GM18519 (cell line): ENCODE measurements at regions not wholly inside any gene's neighbourhood (a gene's known extent, or its start where the extent isn't known, plus 50 kb on each side); places are given as distances from the start of the nearest gene placed in this dataset.

Source experiments
- ATAC-seq: cut with Tn5 transposase; IDR thresholded peaks from one replicate; pipeline ENCODE4 v1.9.1; 2021; ENCODE audit warnings: mild to moderate bottlenecking, moderate library complexity; ENCODE audit not compliant: unreplicated experiment, low FRiP score

DNA sequence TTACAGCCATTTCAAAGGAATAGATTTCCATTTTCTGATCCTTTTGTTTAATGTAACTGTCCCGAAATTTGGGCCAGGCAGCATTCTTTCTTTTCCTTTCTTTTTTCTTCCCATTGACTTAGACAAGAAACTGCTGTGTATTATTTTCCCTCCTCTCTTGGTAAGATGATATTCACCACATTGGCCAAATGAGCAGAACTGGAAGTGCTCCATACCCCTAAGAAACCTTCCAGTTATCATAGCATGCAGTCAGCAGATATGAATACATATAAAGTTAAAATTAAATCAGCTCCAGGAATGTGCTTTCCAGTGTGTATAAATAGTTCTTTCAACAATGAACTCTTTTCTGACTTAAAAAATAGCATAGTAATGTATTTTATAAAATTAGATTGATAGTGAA lies 168.5 kb upstream of the GAS1 start:
- no peak for ATAC-seq

DNA sequence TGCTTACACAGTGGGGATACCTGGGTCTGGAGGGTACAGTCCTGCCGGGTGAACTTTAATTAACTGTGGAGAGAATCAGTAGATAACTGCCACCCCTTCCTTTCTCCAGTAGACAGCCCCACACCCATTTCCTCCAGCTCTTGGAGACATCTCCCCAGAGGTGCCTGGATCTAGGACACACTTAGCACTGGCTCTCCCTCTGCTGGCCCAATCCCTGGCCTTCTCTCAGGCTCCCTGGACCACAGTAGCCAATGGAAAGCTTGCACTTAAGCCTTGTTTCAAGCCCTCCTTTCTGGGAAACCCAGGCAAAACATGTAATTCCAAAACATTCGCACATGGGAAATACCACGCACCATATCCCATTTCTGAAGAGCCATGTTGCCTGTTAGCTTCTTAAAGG lies 169.2 kb upstream of the GAS1 start:
- ATAC-seq, result no peak

DNA sequence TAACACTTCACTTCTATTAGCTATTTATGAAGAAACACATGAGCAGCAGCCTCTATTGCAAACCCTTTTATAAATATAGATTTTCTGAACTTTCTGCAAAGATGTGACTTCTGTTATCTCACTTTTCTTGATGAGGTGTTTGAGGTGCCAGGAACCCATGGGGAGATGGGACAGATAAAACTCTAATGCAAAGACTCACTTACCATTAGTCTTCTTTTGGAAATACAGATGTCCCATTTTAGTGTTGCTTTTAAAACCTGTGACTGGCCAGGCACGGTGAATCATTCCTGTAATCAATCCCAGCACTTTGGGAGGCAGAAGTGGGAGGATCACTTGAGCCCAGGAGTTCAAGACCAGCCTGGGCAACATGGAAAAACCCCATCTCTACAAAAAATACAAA lies 171.3 kb upstream of the GAS1 start:
- no peak for ATAC-seq

DNA sequence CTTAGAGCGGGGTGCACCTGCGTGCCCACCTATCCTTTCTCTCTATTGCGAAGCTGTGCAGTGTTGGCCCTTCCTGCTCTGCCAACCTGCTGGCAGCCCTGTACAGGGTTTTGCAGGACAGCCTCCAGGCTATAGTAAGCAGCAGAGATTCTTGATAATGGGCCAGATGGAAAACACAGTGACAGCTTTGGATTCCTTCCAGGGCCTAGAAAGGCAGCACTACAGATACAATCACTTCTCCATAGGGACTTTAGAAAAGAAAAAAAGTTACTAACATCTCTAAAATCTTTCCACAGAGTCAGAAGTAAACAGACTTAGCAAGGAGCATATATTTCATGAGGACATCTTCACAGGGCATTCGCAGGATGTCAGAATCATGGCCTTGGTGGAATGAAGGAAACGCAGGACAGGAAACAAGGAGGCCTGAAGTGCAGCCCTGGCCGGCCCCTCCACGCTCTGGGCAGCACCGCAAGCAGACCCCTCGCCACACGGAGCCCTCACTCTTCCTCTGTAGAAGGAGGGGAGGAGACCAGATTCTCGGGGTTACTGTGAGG lies 172.1 kb upstream of the GAS1 start:
- no peak for ATAC-seq

DNA sequence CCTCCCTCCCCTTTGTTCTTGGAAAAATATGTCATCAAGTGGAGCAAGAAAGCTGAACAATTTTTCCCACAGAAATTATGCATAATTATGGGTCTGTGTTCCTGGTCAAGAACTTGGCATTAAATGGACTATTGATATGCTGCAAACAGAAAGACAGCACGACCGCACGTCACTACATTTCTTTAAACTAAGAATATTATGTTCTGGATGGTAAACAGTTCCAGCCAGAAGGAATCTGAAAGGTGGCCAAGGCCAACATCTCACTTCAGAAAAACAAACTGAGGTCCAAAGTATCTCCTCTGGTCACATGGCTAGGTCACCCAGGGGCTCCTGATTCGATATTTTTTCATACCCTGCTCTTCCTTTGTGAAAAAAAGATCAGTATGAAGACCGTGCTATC lies 173.3 kb upstream of the GAS1 start:
- ATAC-seq, result no peak

DNA sequence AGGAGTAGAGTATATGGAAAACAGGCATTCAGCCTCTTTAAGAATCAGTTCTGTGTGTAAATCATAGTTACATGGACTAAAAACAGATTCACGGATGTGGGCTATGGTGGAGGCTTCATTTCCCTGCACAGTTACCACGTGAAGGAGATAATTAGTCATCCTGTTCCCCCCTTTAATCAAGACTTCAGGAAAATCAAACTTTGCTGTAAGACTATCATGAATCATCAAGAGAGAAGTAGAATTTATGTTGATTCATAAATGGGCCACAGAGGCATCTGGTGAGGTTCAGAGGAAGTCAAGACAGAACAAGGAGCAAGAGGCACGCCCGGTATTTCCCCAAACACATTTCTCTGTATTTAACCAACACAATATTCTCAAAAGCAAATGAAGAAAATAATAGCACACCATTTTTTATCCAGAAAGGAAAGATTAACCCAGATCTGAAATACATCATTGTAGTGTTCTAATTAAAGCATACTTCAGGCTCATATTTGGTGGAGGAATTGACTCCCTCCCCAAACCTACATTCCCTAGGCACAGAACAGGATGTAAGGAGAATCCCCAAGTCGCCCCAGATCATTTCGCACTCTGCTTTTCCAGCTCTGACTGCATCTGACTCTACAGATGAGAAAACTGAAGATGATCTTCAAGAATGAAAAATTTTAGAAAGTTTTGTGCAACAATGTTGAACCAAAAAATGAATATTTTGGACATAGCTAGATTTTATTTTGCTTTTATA lies 175.8 kb upstream of the GAS1 start:
- ATAC-seq, result no peak

DNA sequence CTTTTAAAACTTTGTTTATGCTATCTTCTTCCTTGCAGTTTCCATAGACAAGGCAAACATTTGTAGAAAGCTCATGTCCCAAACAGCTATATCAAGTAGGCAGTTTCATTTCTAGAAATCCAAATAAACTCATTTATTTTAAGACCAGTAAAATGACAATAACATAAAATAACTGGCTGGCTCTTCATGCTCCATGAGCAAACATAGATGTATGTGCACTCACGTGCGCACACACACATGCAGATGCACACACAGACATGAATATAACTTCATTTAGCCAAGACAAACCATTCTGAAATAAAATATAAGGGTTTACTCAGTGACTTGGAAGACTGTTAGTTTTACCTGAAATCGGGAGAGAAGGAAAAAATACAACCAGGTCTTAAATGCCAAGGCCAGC lies 176.5 kb upstream of the GAS1 start:
- no peak for ATAC-seq

DNA sequence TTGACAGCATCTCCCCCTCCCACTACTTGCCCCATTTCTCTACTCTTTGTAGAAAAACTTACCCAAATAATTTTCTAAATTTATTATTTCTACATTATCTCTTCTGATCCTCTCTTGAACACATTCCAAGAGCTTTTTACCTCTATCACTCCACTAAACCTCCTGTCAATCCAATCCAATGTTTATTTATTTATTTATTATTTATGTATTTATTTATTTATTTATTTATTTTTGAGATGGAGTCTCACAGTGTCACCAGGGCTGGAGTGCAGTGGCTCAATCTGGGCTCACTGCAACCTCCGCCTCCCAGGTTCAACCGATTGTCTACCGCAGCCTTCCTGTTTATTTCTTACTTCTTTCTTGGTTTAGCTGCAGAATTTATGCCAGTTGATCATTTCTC lies 178.5 kb upstream of the GAS1 start:
- no peak for ATAC-seq

DNA sequence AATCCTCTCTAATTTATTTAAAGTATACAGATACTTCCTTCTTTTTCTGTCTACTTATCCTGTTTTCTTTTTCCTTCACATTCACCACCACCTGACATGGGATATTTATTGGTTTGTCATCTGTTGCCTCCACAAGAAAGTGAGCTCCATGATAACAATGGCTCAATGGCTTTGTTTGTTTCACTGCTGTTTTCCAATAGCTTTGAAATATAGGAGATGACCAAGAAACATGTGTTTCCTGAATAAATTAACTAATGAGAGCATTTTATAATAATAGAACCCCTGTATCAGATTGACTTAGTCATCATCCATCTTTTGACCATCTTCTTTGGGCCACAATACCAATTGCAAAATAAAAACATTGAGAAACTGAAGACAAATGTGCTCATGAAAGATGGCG lies 180.2 kb upstream of the GAS1 start:
- ATAC-seq, result no peak

DNA sequence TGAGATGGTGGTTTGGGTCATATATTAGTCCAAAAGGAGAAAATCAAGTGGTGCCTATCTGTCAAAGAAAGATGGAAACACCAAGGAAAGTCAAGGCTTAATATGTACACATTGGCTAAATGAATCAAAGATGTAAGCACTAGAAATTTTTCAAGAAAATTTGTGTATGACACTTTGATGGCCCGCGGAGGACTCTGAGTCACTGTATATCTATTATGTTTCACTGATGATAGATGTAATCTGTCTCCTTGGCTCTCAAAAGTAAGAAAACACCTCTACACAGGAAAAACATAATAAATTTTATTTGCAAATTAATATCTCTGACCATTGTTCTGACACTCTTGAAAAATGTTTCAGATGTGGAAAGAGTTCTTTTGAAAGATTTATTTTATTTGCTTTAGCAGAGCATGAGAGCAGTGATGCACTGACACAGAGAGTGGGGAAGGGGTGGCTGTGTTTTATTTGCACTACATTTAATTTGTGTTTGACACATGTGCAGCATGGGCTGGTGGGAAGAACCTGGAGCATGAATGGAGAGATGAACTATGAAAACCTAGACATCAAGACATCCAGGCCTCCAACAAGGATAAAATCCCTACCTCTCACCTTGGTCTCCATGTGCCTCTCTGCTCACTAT lies 180.8 kb upstream of the GAS1 start:
- ATAC-seq, result no peak

DNA sequence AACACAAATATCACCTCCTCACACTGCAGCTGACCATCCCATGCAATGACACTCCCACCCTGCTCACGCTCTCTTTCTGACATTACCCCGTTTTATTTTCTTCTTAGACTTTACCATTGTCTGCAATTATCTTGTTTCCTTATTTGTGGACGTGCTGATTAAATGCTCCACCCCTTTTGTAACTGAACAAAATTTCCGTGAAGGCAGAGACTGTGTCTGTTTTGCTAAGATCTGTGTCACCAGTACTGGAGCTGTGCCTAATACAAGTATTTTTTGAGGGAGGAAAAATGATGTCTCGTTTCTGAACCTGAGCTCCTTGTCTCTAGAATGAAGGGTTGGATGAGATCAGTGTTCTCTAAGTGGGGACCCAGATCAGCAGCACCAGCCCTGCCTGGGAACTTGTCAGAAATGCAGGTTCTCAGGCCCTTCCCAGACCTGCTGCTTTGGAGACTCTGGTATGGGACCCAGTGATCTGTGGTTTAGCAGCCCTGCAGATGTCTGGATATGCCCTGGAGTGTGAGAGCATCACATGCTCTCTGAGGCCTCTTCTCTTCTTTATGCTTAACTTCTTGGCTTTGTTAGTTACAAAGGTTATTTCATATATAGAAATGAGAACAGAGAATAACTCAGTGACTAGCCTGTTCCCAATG lies 181.7 kb upstream of the GAS1 start:
- no peak for ATAC-seq

DNA sequence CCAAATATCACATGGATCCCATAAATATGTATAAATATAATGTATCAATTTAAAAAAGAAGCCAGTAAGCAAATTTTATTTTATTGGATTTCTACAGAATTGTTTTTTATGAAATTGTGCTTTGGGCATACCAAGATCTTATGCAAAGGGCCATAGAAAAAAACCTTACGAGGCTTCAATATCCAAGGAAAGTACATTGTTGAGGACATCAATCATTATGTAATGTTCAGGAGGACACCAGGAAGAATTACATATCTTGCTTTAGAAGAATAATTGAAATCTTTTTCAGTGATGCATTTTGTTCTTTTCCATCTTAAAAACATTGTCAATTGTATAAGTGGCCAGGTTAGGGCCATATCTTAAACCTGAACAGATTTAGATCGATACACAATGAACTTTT lies 187.8 kb upstream of the GAS1 start:
- ATAC-seq, result no peak

DNA sequence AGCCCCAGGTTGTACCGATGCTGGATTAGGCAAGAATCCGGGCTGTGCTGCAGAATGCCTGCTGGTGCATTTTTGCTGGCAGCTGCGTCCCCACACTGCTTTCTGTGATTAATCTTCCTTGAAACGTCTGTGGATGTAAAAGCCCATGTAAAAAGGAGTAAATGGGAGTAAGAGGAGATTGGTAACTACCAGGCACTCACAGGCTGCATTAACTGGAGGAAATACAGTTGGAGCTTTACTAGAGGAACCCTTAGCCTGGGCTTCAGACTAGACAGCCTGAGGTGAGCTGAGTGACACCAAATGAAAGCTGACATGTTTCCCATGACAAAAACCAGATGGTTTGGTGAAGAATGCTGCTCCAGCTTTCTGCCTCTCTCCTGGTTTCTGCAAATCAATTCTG lies 190.4 kb upstream of the GAS1 start:
- ATAC-seq, result no peak

DNA sequence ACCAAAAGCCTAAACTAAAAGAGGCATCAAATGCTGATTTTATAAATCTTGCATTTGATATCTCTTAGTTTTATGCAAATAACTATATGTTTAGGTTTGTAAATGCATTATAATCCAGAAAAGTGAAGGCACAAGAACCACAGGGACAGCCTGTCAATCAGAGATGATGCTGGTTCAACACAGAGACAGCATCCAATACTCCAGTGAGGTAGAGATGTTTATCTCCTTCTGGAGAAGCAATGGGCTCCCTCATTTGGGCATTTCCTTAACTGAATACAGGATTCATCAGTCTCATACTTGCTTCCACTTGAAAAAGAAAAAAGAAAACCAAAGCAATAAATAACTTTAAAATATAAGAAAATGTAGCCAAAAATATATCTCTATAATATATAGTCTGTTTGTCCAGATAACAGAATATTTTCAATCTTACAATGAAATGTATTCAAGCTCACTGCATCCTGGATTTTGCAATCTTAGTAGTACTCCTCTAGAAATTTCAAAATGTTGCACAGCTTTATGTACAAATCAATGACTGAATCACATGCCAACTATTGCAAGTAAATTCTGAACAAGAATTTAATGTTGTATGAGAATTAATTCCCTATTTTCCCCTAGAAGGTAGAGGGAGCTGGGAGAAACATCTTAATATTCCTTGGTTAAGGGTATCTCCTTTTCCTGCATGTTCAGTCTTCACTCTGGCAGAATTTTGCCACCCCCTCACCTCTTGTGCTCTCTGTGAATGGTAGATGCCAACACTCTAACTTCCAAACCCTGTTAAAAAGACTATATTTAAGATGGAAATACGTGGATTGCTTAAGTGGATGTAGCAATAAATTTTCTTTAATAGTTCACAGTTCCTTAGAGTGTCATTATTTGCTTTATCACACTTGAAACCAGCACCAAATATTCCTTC lies 191.1 kb upstream of the GAS1 start:
- no peak for ATAC-seq

DNA sequence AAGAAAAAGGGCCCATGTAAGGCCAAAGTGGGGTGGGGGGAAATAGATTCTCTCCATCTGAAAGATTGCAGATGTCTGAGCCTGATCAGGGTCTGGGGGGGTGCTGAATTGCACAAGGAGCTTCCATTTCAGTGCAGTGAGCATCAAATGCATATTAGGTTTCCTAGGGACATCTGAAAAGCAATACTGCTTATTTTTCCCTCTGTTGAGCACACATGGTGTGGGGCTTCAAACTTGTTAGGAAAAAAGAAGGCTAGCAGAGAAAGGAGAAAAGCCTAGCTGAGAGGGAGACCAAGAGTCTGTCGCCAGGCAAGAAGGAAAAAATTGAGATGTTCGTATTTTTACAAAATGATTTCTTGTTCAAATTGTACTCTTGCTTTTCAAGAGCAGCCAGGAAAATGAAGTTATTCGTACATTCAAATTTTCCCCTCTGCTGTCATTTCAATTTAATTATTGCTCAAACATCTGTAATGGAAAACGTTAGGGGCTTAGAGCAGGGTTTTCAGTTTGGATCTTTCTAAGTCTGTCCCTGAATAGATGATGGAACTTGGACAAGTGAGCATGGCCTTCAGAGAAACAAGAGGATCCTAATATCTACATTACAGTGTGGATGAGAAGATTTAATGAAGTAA lies 191.9 kb upstream of the GAS1 start:
- no peak for ATAC-seq

DNA sequence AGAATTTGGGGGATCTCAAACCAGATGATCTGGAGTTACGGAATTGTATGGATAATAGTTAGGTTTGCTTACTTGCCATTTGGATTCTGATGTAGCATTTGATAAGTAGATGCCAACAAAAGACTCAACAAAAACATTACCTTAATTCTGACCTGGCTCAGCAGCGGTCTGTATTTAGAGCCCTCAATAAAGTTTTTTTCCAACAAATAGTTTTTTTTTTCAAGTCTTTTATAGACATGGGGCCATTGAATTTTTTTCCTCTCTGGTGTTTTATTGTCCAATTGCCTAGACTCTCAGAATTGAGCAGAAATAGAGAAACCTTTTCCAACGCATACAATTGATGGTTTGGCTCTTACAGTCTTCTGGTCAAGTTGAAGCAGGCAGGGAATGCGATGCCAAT lies 192.8 kb upstream of the GAS1 start:
- ATAC-seq, result no peak

DNA sequence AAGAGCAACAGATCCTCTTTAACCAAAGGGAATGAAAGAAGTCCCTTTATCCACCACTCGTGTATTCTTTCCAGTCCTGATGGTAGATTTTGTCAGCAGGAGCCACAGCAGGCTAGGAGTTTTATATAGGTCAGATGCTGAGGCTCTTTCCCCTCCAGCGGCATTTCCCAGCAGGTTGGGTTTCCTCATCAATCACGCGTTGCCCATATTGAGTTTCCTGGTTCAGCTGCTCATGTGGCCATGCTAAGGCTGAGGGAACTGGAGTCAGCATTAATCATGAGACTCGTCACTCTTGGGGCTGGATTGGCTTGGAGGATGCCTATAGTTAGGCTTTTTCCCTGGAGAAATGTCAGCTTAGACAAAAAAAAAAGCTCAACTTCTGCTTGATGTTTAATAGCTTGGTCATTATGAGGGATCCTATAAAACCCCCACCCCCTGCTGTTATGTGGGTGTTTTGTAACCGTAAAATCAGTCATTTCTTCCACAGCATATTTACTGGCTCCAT lies 193.4 kb upstream of the GAS1 start:
- ATAC-seq, result no peak

DNA sequence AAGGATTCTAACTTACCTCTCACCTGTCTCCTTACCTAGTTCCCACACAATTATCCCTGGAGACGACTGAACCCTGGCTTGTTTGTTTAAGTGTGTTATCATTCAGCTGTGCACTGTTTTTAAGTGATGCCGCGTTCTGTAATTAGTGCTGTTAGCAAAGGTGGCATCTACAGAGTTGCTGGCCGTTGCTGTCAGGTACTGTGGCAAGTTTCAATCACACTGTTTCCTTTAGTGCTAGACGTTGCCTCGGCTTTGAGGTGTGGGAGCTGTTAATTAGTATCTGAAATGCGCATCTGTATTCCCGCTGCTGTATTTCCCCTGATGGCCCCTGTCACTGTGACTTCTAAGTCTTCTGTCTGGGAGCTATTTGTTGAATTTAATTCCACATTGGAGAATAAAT lies 193.8 kb upstream of the GAS1 start:
- ATAC-seq, result no peak

DNA sequence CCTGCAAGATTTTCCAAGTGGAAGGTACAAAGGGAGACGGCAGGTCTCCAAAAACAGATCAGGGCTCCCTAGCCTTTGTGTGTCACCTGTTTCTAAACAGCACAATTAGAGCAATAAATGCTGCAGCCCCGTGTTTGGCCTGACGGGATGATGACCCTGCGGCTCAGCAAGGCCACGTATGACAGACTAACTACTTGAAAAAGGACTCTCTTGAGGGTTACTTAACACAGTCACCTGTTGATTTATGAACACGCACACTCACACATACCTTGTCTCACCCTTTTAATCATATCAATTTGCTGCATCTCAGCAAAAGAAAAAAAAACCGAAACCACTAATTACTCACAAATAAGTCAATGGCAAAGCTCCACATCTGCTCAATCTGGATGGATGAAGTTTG lies 199.6 kb upstream of the GAS1 start:
- no peak for ATAC-seq

DNA sequence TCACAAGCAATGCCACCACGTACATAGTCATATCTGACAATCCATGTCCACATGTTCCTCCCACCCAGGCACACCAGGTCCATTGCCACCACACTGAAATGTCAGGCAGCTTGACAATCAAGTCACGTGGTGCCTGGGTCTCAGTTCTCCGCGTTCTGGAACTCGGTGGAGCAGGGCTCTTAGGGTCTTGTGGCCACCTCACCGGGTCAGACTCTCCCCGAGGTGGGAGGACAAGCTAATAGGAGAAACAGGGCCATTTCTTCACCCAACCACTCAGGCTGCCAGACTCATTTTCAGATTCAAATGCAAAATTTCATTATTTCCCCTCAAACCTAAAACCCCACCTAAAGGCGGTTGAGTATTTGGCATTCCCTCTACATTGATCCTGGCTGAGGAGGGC lies 200.5 kb upstream of the GAS1 start:
- no peak for ATAC-seq
